GM10248 (cell line): ENCODE measurements at regions not wholly inside any gene's neighbourhood (a gene's known extent, or its start where the extent isn't known, plus 50 kb on each side); places are given as distances from the start of the nearest gene placed in this dataset.

Experiments used
- CTCF ChIA-PET: fragments of 300-600 bp; sonication (Branson Sonifier 250); formaldehyde crosslinking; extraction: SDS; loops from one replicate; lab custom pipeline; 2021; ENCODE audit warnings: antibody characterized with exemption; lab: Yijun Ruan, JAX
- POLR2A ChIA-PET: fragments of 350-650 bp; sonication (Branson Sonifier 250); formaldehyde crosslinking; extraction: SDS; loops from one replicate; lab custom pipeline; 2020; ENCODE audit warnings: antibody characterized with exemption; lab: Yijun Ruan, JAX
- DNase-seq: peaks from one replicate; pipeline ENCODE4 v3.0.0; 2012; ENCODE audit errors: extremely low spot score
- CTCF ChIP-seq: IDR thresholded peaks from 2 replicates; pipeline ENCODE4 v1.5.1; 2012; ENCODE audit warnings: mild to moderate bottlenecking, low read depth; ENCODE audit errors: extremely low read depth, missing control alignments, control extremely low read depth

GRCh38 chr12:54700849-54701248 is 52.7 kb upstream of the DCD start:
- DNase-seq, result no peak
- ChIA-PET POLR2A (no interaction called here), CTCF (interaction anchor here (0.9 to 4.1 kb wide), 15 partner anchors 9 to 919 kb away, joined by 3 to 34 read pairs (median 9); no protein-coding TSS in a partner anchor)
- no peak for TF ChIP-seq CTCF

- DNase-seq, result no peak
- ChIA-PET POLR2A (no interaction called here), CTCF (interaction anchor here (1.0 to 4.1 kb wide), 6 partner anchors 9 to 372 kb away, joined by 3 to 34 read pairs (median 6); no protein-coding TSS in a partner anchor)
- no peak for TF ChIP-seq CTCF
These were observed 52.1 kb upstream of the DCD start for GRCh38 chr12:54700301-54700700.
